ENCODE measurements at regions not wholly inside any gene's neighbourhood (a gene's known extent, or its start where the extent isn't known, plus 50 kb on each side); places are given as distances from the start of the nearest gene placed in this dataset.
A peak's percentile ranks its signal among the peaks of the same experiment; 100 is the strongest.

- TF ChIP-seq EZH2 (IDR thresholded peaks at IDR 0.05; ENCODE audit: insufficient read depth, low read length) (no peak), CTCF (IDR thresholded peaks at IDR 0.05; ENCODE audit: insufficient read depth, low read depth, low read length) (no peak)
These were observed 125.1 kb upstream of the FBXL7 start for GRCh38 chr5:15374886-15375285.

GRCh38 chr5:15373151-15373550 lies 126.8 kb upstream of the FBXL7 start:
- Mint-ChIP-seq H3K4me3 (ENCODE audit: unreplicated experiment) (no peak overlapping the region), H3K36me3 (ENCODE audit: low read depth, unreplicated experiment) (no peaks in the 10 kb centered on the region), H3K9me3 (ENCODE audit: unreplicated experiment) (no peaks in the 10 kb centered on the region), H3K4me1 (ENCODE audit: low read depth, unreplicated experiment) (no peaks in the 10 kb centered on the region), H3K27ac (ENCODE audit: unreplicated experiment) (no peak overlapping the region), H3K27me3 (ENCODE audit: low read depth, unreplicated experiment) (no peaks in the 10 kb centered on the region)
- no peaks in the 10 kb centered on the region for H4K20me1 ChIP-seq (ENCODE audit: insufficient read depth, low read length)
- no peak overlapping the region for H3K4me2 ChIP-seq (ENCODE audit: low read length)
- no peak overlapping the region for H3K27ac ChIP-seq (ENCODE audit: low read depth, low read length)
- H3K9ac ChIP-seq (ENCODE audit: low read length), result no peak overlapping the region
- no peaks in the 10 kb centered on the region for H3K79me2 ChIP-seq (ENCODE audit: insufficient read depth, low read length)
- no peaks in the 10 kb centered on the region for H3K36me3 ChIP-seq (ENCODE audit: insufficient read depth, low read length)
- no peaks in the 10 kb centered on the region for H3K4me1 ChIP-seq (ENCODE audit: insufficient read depth, low read length)
- H3K27me3 ChIP-seq (ENCODE audit: insufficient read depth, low read length), result no peaks in the 10 kb centered on the region
- DNase-seq (ENCODE audit: low read depth), result peak; percentile 2
- TF ChIP-seq EZH2 (IDR thresholded peaks at IDR 0.05; ENCODE audit: insufficient read depth, low read length) (no peak), CTCF (IDR thresholded peaks at IDR 0.05; ENCODE audit: insufficient read depth, low read depth, low read length) (no peak)
- no peak for FAIRE-seq
- H2AFZ ChIP-seq (ENCODE audit: low read depth, low read length), result no peak overlapping the region
- no peak overlapping the region for H3K4me3 ChIP-seq (ENCODE audit: insufficient read depth, low read depth, low read length)
- H3K9me3 ChIP-seq (ENCODE audit: insufficient read depth, low read depth, low read length), result no peaks in the 10 kb centered on the region

More at GRCh38 chr5:15374886-15375285, 125.1 kb upstream of the FBXL7 start:
- H3K79me2 ChIP-seq (ENCODE audit: insufficient read depth, low read length), result no peaks in the 10 kb centered on the region
- FAIRE-seq (no peak), DNase-seq (ENCODE audit: low read depth) (no peak)
- H3K9me3 ChIP-seq (ENCODE audit: insufficient read depth, low read depth, low read length), result no peaks in the 10 kb centered on the region
- no peak overlapping the region for H2AFZ ChIP-seq (ENCODE audit: low read depth, low read length)
- H3K9me3 Mint-ChIP-seq (ENCODE audit: unreplicated experiment), result no peaks in the 10 kb centered on the region
- no peaks in the 10 kb centered on the region for H3K27me3 ChIP-seq (ENCODE audit: insufficient read depth, low read length)
- H3K9ac ChIP-seq (ENCODE audit: low read length), result no peak overlapping the region
- H3K27ac Mint-ChIP-seq (ENCODE audit: unreplicated experiment), result no peak overlapping the region
- no peak overlapping the region for H3K4me3 Mint-ChIP-seq (ENCODE audit: unreplicated experiment)
- no peaks in the 10 kb centered on the region for H3K4me1 ChIP-seq (ENCODE audit: insufficient read depth, low read length)
- H3K4me1 Mint-ChIP-seq (ENCODE audit: low read depth, unreplicated experiment), result no peaks in the 10 kb centered on the region
- H3K27ac ChIP-seq (ENCODE audit: low read depth, low read length), result no peak overlapping the region
- H3K36me3 ChIP-seq (ENCODE audit: insufficient read depth, low read length), result no peaks in the 10 kb centered on the region
- no peaks in the 10 kb centered on the region for H3K36me3 Mint-ChIP-seq (ENCODE audit: low read depth, unreplicated experiment)
- no peak overlapping the region for H3K4me2 ChIP-seq (ENCODE audit: low read length)
- H3K27me3 Mint-ChIP-seq (ENCODE audit: low read depth, unreplicated experiment), result no peaks in the 10 kb centered on the region
- H4K20me1 ChIP-seq (ENCODE audit: insufficient read depth, low read length), result no peaks in the 10 kb centered on the region
- no peak overlapping the region for H3K4me3 ChIP-seq (ENCODE audit: insufficient read depth, low read depth, low read length)

- H3K9me3 ChIP-seq (ENCODE audit: insufficient read depth, low read depth, low read length), result no peaks in the 10 kb centered on the region
- H4K20me1 ChIP-seq (ENCODE audit: insufficient read depth, low read length), result no peaks in the 10 kb centered on the region
- H3K27ac Mint-ChIP-seq (ENCODE audit: unreplicated experiment), result no peak overlapping the region
- no peaks in the 10 kb centered on the region for H3K27me3 Mint-ChIP-seq (ENCODE audit: low read depth, unreplicated experiment)
- no peaks in the 10 kb centered on the region for H3K79me2 ChIP-seq (ENCODE audit: insufficient read depth, low read length)
- no peaks in the 10 kb centered on the region for H3K27me3 ChIP-seq (ENCODE audit: insufficient read depth, low read length)
- H3K36me3 Mint-ChIP-seq (ENCODE audit: low read depth, unreplicated experiment), result no peaks in the 10 kb centered on the region
- H3K4me3 ChIP-seq (ENCODE audit: insufficient read depth, low read depth, low read length), result no peak overlapping the region
- no peak overlapping the region for H3K4me3 Mint-ChIP-seq (ENCODE audit: unreplicated experiment)
- FAIRE-seq, result no peak
- H3K4me1 ChIP-seq (ENCODE audit: insufficient read depth, low read length), result no peaks in the 10 kb centered on the region
- no peaks in the 10 kb centered on the region for H3K36me3 ChIP-seq (ENCODE audit: insufficient read depth, low read length)
- H3K4me2 ChIP-seq (ENCODE audit: low read length), result no peak overlapping the region
- H3K9me3 Mint-ChIP-seq (ENCODE audit: unreplicated experiment), result peaks cover 2% of the 10 kb centered on the region
- DNase-seq (ENCODE audit: low read depth), result no peak
- H3K4me1 Mint-ChIP-seq (ENCODE audit: low read depth, unreplicated experiment), result peaks cover 8% of the 10 kb centered on the region
- H3K9ac ChIP-seq (ENCODE audit: low read length), result no peak overlapping the region
- H3K27ac ChIP-seq (ENCODE audit: low read depth, low read length), result no peak overlapping the region
- TF ChIP-seq EZH2 (IDR thresholded peaks at IDR 0.05; ENCODE audit: insufficient read depth, low read length) (no peak), CTCF (IDR thresholded peaks at IDR 0.05; ENCODE audit: insufficient read depth, low read depth, low read length) (no peak)
- no peak overlapping the region for H2AFZ ChIP-seq (ENCODE audit: low read depth, low read length)
These were observed 128.8 kb upstream of the FBXL7 start for GRCh38 chr5:15371184-15371583.

Data from astrocyte (in vitro differentiated cells and primary cell).